HFFc6 (cell line): ENCODE measurements at regions not wholly inside any gene's neighbourhood (a gene's known extent, or its start where the extent isn't known, plus 50 kb on each side); places are given as distances from the start of the nearest gene placed in this dataset.
A peak's percentile ranks its signal among the peaks of the same experiment; 100 is the strongest.

Source experiments
- DNase-seq: peaks from one replicate; pipeline ENCODE4 v3.0.0-alpha.2; 2018
- H3K27ac Mint-ChIP-seq: 2 replicates; pipeline ENCODE4 v1.8.0; 2020; ENCODE audit warnings: mild to moderate bottlenecking, mixed read lengths
- H3K27me3 Mint-ChIP-seq: 2 replicates; pipeline ENCODE4 v1.8.0; 2021; ENCODE audit warnings: mild to moderate bottlenecking, moderate library complexity, mixed read lengths; ENCODE audit not compliant: insufficient read depth
- H3K36me3 Mint-ChIP-seq: 2 replicates; pipeline ENCODE4 v1.8.0; 2021; ENCODE audit warnings: low read depth, mixed read lengths
- H3K4me1 Mint-ChIP-seq: 2 replicates; pipeline ENCODE4 v1.8.0; 2020; ENCODE audit warnings: low read depth, mixed read lengths
- H3K4me3 Mint-ChIP-seq: 2 replicates; pipeline ENCODE4 v1.8.0; 2020; ENCODE audit warnings: mild to moderate bottlenecking, moderate library complexity, mixed read lengths
- H3K9me3 Mint-ChIP-seq: 2 replicates; pipeline ENCODE4 v1.8.0; 2020; ENCODE audit warnings: mild to moderate bottlenecking, mixed read lengths
- CTCF ChIP-seq: fragments of 200-600 bp; sonication (generic); IDR thresholded peaks from 2 replicates; pipeline ENCODE4 v1.5.0; 2021; ENCODE audit warnings: antibody characterized with exemption, mild to moderate bottlenecking

GRCh38 chr5:53339962-53340540 is 140.4 kb upstream of the FST start:
- Mint-ChIP-seq H3K4me1 (peaks cover 52% of the 10 kb centered on the region), H3K27ac (no peak overlapping the region), H3K9me3 (no peaks in the 10 kb centered on the region; the same call in 1 of the 2 replicates), H3K36me3 (no peaks in the 10 kb centered on the region; the same call in 1 of the 2 replicates), H3K4me3 (no peak overlapping the region), H3K27me3 (no peaks in the 10 kb centered on the region)
- DNase-seq, result no peak
- no peak for TF ChIP-seq CTCF

- H3K4me3 Mint-ChIP-seq, result no peak overlapping the region
- DNase-seq, result no peak
- no peak overlapping the region for H3K27ac Mint-ChIP-seq
- peaks cover 48% of the 10 kb centered on the region for H3K4me1 Mint-ChIP-seq
- no peaks in the 10 kb centered on the region for H3K27me3 Mint-ChIP-seq
- no peak for TF ChIP-seq CTCF
- H3K36me3 Mint-ChIP-seq, result no peaks in the 10 kb centered on the region; the same call in 1 of the 2 replicates
- no peaks in the 10 kb centered on the region; the same call in 1 of the 2 replicates for H3K9me3 Mint-ChIP-seq
These were observed 139.3 kb upstream of the FST start for GRCh38 chr5:53340956-53341750.

GRCh38 chr5:53342236-53342635 is 138.2 kb upstream of the FST start:
- Mint-ChIP-seq H3K36me3 (no peaks in the 10 kb centered on the region; the same call in 1 of the 2 replicates), H3K4me3 (no peak overlapping the region), H3K9me3 (no peaks in the 10 kb centered on the region; the same call in 1 of the 2 replicates), H3K4me1 (peaks cover 49% of the 10 kb centered on the region), H3K27me3 (no peaks in the 10 kb centered on the region), H3K27ac (no peak overlapping the region)
- TF ChIP-seq CTCF, result no peak
- DNase-seq, result no peak

GRCh38 chr5:53343187-53343586 is 137.2 kb upstream of the FST start:
- H3K9me3 Mint-ChIP-seq, result no peaks in the 10 kb centered on the region; the same call in 1 of the 2 replicates
- TF ChIP-seq CTCF, result no peak
- no peaks in the 10 kb centered on the region for H3K27me3 Mint-ChIP-seq
- H3K27ac Mint-ChIP-seq, result peak overlapping the region; percentile 22
- H3K36me3 Mint-ChIP-seq, result no peaks in the 10 kb centered on the region; the same call in 1 of the 2 replicates
- H3K4me3 Mint-ChIP-seq, result no peak overlapping the region
- peak; percentile 91 for DNase-seq
- H3K4me1 Mint-ChIP-seq, result peaks cover 41% of the 10 kb centered on the region

- no peak overlapping the region for H3K27ac Mint-ChIP-seq
- H3K4me3 Mint-ChIP-seq, result no peak overlapping the region
- TF ChIP-seq CTCF, result no peak
- 0 out of 2 replicates have a peak, but pooled peaks cover 5% of the 10 kb centered on the region for H3K36me3 Mint-ChIP-seq
- no peaks in the 10 kb centered on the region for H3K9me3 Mint-ChIP-seq
- DNase-seq, result no peak
- no peaks in the 10 kb centered on the region for H3K27me3 Mint-ChIP-seq
- peaks cover 48% of the 10 kb centered on the region for H3K4me1 Mint-ChIP-seq
These were observed 130.1 kb upstream of the FST start for GRCh38 chr5:53350368-53350767.
